ENCODE measurements at regions not wholly inside any gene's neighbourhood (a gene's known extent, or its start where the extent isn't known, plus 50 kb on each side); places are given as distances from the start of the nearest gene placed in this dataset.

GRCh38 chr4:38230821-38231563 lies 270.8 kb downstream of the PTTG2 start:
- ATAC-seq, result peak; percentile 71
- CTCF ChIA-PET (ENCODE audit: low intra/inter-chr PET ratio), result no interaction called here
- TF ChIP-seq NCOR1 (IDR thresholded peaks at IDR 0.05) (peak; percentile 80), ZNF282 (CRISPR knock-in tag; IDR thresholded peaks at IDR 0.05) (no peak), ZFP36 (IDR thresholded peaks at IDR 0.05; ENCODE audit: low read depth, low read length, partially characterized antibody) (peak; percentile 62), ARID1B (IDR thresholded peaks at IDR 0.05) (peak; percentile 88), ZNF143 (CRISPR knock-in tag; IDR thresholded peaks at IDR 0.05) (no peak), ELF1 (tag; IDR thresholded peaks at IDR 0.05) (peak; percentile 35; the same call in 1 of the 2 replicates), BRD9 (IDR thresholded peaks at IDR 0.05; ENCODE audit: low read depth, partially characterized antibody) (peak; percentile 45), GTF3C2 (IDR thresholded peaks at IDR 0.05; ENCODE audit: borderline replicate concordance, extremely low read depth, insufficient read length) (no peak), ZEB2 (IDR thresholded peaks at IDR 0.05) (no peak), MYNN (IDR thresholded peaks at IDR 0.05) (no peak), MYNN (CRISPR knock-in tag; IDR thresholded peaks at IDR 0.05) (no peak), MECOM (CRISPR knock-in tag; IDR thresholded peaks at IDR 0.05) (no peak), POLR2A (conservative IDR thresholded peaks at IDR 0.05) (no peak), ZNF512 (tag; IDR thresholded peaks at IDR 0.05) (no peak), ATF3 (IDR thresholded peaks at IDR 0.05) (0 out of 2 replicates have a peak, but pooled peaks have one; percentile 3), ATF3 (CRISPR knock-in tag; conservative IDR thresholded peaks at IDR 0.05) (no peak)
- TF ChIP-seq, protein P1, sequence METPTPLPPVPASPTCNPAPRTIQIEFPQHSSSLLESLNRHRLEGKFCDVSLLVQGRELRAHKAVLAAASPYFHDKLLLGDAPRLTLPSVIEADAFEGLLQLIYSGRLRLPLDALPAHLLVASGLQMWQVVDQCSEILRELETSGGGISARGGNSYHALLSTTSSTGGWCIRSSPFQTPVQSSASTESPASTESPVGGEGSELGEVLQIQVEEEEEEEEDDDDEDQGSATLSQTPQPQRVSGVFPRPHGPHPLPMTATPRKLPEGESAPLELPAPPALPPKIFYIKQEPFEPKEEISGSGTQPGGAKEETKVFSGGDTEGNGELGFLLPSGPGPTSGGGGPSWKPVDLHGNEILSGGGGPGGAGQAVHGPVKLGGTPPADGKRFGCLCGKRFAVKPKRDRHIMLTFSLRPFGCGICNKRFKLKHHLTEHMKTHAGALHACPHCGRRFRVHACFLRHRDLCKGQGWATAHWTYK (CRISPR knock-in tag; IDR thresholded peaks at IDR 0.05), result no peak

More at GRCh38 chr4:38230821-38231563, 270.8 kb downstream of the PTTG2 start:
- no peaks in the 10 kb centered on the region for H3K9me3 ChIP-seq (replicated peaks; ENCODE audit: control insufficient read depth, insufficient read depth, low read depth, low read length)
- in situ Hi-C loops (cut with MboI), result no loop called here
- H2AFZ ChIP-seq (ENCODE audit: low read depth, low read length), result peak overlapping the region; percentile 60
- H3K4me1 ChIP-seq (replicated peaks in 1 of 2; ENCODE audit: control insufficient read depth in 2 of 2, insufficient read depth in 2 of 2, low read length in 2 of 2), result peaks cover 15 to 20% of the 10 kb centered on the region in 2 experiments
- no peaks in the 10 kb centered on the region for H4K20me1 ChIP-seq (replicated peaks; ENCODE audit: control insufficient read depth, insufficient read depth, low read length)
- DNase-seq (ENCODE audit: extremely low read depth in 1 of 4, low spot score in 3 of 4) (peak; percentile 14 to 68 (median 28)), FAIRE-seq (peak; percentile 66)
- peak overlapping the region; percentile 49; the same call in 2 of the 3 replicates for H3K27ac ChIP-seq (ENCODE audit: extremely low read depth, low read depth, low read length)
- intact Hi-C loops (cut with micrococcal nuclease), result no loop called here
- peak overlapping the region; percentile 34 for H3K4me2 ChIP-seq (ENCODE audit: insufficient read depth, low read length)
- POLR2A ChIA-PET, result interaction anchor here (0.8 to 2.2 kb wide), 3 partner anchors 12 to 443 kb away, joined by 3 to 11 read pairs (median 4); no protein-coding TSS in a partner anchor
- H3K4me3 ChIP-seq, result no peak overlapping the region
- no peaks in the 10 kb centered on the region for H3K9me1 ChIP-seq (ENCODE audit: control insufficient read depth, insufficient read depth, low read length)
- 32% methylated on average over 7 of the region's 7 CpGs for WGBS (ENCODE audit: insufficient coverage, low coverage, missing lambda C conversion rate)
- no TSS peak for BruUV-seq (replicated peaks)
- no peaks in the 10 kb centered on the region for H3K36me3 ChIP-seq (ENCODE audit: control insufficient read depth, insufficient read depth, low read length)
- H3K27me3 ChIP-seq (ENCODE audit: control insufficient read depth in 2 of 2, insufficient read depth in 2 of 2, low read length in 2 of 2), result no peaks in the 10 kb centered on the region
- no peak overlapping the region for H3K9ac ChIP-seq (ENCODE audit: insufficient read depth in 1 of 2, low read depth in 2 of 2, low read length in 2 of 2)
- H3K79me2 ChIP-seq (ENCODE audit: control insufficient read depth, insufficient read depth, low read length), result no peaks in the 10 kb centered on the region

Measured in K562 (cell line).